Duodenal mucosa (tissue), 2 donors: ENCODE measurements at regions not wholly inside any gene's neighbourhood (a gene's known extent, or its start where the extent isn't known, plus 50 kb on each side); places are given as distances from the start of the nearest gene placed in this dataset.
"Not testable (repeated sequence)": the region's sequence is repeated elsewhere in the genome, so short reads cannot be mapped to it uniquely, and the experiment has no call there.

Source experiments
- H3K27ac ChIP-seq: one replicate; pipeline ENCODE4 v1.7.0; 2013; ENCODE audit warnings: low read depth, low read length
- H3K27me3 ChIP-seq, 2 donors: one replicate each; pipeline ENCODE4 v1.7.0; 2013; ENCODE audit warnings: low read length in 2 of 2, control low read depth in 1 of 2; ENCODE audit not compliant: insufficient read depth in 2 of 2, control insufficient read depth in 1 of 2
- H3K36me3 ChIP-seq, 2 donors: one replicate each; pipeline ENCODE4 v1.7.0; 2013; ENCODE audit warnings: low read length in 2 of 2, control low read depth in 1 of 2; ENCODE audit not compliant: insufficient read depth in 2 of 2, control insufficient read depth in 1 of 2
- H3K4me1 ChIP-seq, 2 donors: one replicate each; pipeline ENCODE4 v1.7.0; 2013; ENCODE audit warnings: low read length in 2 of 2, control low read depth in 1 of 2; ENCODE audit not compliant: insufficient read depth in 2 of 2, control insufficient read depth in 1 of 2
- H3K4me3 ChIP-seq, 2 donors: one replicate each; pipeline ENCODE4 v1.7.0; 2013; ENCODE audit warnings: low read length in 2 of 2, low read depth in 1 of 2
- H3K9ac ChIP-seq, 2 donors: one replicate each; pipeline ENCODE4 v1.7.0; 2013; ENCODE audit warnings: low read length in 2 of 2, low read depth in 1 of 2
- H3K9me3 ChIP-seq, 2 donors: one replicate each; pipeline ENCODE4 v1.7.0; 2013; ENCODE audit warnings: low read length in 2 of 2, control low read depth in 1 of 2; ENCODE audit not compliant: control insufficient read depth in 1 of 2

DNA sequence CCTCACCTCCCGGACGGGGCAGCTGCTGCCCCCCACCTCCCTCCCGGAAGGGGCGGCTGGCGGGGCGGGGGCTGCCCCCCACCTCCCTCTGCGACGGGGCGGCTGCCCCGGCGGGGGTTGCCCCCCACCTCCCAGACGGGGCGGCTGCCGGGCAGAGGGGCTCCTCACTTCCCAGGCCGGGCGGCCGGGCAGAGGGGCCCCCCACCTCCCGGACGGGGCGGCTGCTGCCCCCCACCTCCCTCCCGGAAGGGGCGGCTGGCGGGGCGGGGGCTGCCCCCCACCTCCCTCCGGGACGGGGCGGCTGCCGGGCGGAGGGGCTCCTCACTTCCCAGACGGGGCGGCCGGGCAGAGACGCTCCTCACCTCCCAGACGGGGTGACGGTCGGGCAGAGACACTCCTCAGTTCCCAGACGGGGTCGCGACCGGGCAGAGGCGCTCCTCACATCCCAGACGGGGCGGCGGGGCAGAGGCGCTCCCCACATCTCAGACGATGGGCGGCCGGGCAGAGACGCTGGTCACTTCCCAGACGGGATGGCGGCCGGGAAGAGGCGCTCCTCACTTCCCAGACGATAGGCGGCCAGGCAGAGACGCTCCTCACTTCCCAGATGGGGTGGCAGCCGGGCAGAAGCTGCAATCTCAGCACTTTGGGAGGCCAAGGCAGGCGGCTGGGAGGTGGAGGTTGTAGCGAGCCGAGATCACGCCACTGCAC lies 1218.8 kb downstream of the GATA3 start:
- not testable (repeated sequence) for H3K9ac ChIP-seq, H3K4me1 ChIP-seq, H3K27me3 ChIP-seq, H3K4me3 ChIP-seq, H3K9me3 ChIP-seq, H3K36me3 ChIP-seq, H3K27ac ChIP-seq

DNA sequence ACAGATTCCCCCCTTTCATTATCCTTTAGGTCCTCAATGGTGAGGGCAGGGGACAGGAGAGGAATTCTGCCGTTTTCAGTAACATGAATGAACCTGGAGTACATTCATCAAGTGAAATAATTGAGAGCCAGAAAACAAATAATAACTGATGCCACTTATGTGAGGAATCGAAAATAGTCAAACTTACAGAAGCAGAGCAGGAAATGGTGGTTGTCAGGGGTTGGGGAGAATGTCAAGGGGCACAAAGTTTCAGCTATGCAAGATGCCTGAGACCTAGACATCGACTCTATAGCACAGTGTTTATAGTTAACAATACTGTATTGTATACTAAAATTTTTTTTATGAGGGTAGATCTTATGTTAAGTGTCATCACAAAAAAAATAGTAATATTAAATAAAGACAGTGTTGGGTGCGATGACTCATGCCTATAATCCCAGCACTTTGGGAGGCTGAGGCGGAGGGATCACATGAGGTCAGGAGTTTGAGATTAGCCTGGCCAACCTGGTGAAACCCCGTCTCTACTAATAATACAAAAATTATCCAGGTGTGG lies 1219.8 kb downstream of the GATA3 start:
- H3K9me3 ChIP-seq, result no peaks in the 10 kb centered on the region
- H3K9ac ChIP-seq, result no peak overlapping the region
- no peak overlapping the region for H3K4me3 ChIP-seq
- no peaks in the 10 kb centered on the region for H3K4me1 ChIP-seq
- H3K27me3 ChIP-seq, result no peaks in the 10 kb centered on the region
- no peak overlapping the region for H3K27ac ChIP-seq
- no peaks in the 10 kb centered on the region for H3K36me3 ChIP-seq

GRCh38 chr10:9275861-9276260 lies 1221.4 kb downstream of the GATA3 start:
- Histone ChIP-seq H3K36me3 (no peaks in the 10 kb centered on the region), H3K27me3 (no peaks in the 10 kb centered on the region), H3K4me3 (no peak overlapping the region), H3K4me1 (no peaks in the 10 kb centered on the region), H3K9me3 (no peaks in the 10 kb centered on the region), H3K9ac (no peak overlapping the region), H3K27ac (no peak overlapping the region)

- H3K4me3 ChIP-seq, result no peak overlapping the region
Observed at GRCh38 chr10:9285690-9286089, 1231.2 kb downstream of the GATA3 start.

DNA sequence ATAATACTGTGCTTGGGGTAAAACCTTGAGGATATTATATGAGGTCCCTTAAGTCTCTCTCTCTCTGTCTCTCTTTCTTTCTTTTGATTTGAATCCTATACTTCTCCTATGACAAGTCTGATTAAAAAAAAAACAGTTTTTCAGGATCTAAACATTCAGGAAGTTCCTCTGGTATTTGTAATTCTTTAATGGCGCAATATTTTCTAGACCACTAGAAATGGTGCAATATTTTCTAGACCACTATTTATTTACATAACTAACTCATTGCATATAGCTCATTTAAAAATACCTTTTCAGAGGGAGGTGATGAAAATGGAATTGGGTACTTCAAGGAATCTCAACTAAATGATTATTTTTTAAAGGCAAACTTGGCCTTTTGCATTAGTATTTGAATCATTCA lies 1235.3 kb downstream of the GATA3 start:
- H3K9me3 ChIP-seq, result no peaks in the 10 kb centered on the region
- H3K4me1 ChIP-seq, result no peaks in the 10 kb centered on the region
- H3K4me3 ChIP-seq, result no peak overlapping the region
- H3K9ac ChIP-seq, result no peak overlapping the region
- H3K27ac ChIP-seq, result no peak overlapping the region
- no peaks in the 10 kb centered on the region for H3K27me3 ChIP-seq
- H3K36me3 ChIP-seq, result no peaks in the 10 kb centered on the region

More at GRCh38 chr10:9285690-9286089, 1231.2 kb downstream of the GATA3 start:
- Histone ChIP-seq H3K36me3 (no peaks in the 10 kb centered on the region), H3K27ac (no peak overlapping the region), H3K4me1 (no peaks in the 10 kb centered on the region), H3K27me3 (no peaks in the 10 kb centered on the region), H3K9me3 (no peaks in the 10 kb centered on the region), H3K9ac (no peak overlapping the region)

DNA sequence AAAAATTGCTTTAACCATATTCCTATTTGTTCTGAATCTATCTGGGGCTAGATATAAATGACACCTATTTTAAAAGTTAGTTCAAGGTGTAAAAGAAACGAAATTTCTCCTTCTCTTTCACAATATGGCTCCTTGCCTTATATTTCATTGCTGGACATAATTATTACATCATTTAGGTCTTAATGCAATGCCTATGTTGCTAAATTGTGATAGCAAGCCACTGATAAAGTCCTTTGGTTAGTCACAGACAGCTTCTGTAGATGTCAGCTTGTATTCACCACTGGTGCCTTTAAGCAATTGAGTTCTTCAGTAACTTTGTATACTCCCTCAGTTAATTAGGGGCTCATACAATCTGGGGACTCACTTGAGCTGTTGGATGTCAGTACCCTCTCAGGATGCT lies 1236.6 kb downstream of the GATA3 start:
- H3K9me3 ChIP-seq, result no peaks in the 10 kb centered on the region
- no peak overlapping the region for H3K9ac ChIP-seq
- no peak overlapping the region for H3K4me3 ChIP-seq
- no peaks in the 10 kb centered on the region for H3K36me3 ChIP-seq
- no peaks in the 10 kb centered on the region for H3K27me3 ChIP-seq
- H3K4me1 ChIP-seq, result no peaks in the 10 kb centered on the region
- no peak overlapping the region for H3K27ac ChIP-seq

DNA sequence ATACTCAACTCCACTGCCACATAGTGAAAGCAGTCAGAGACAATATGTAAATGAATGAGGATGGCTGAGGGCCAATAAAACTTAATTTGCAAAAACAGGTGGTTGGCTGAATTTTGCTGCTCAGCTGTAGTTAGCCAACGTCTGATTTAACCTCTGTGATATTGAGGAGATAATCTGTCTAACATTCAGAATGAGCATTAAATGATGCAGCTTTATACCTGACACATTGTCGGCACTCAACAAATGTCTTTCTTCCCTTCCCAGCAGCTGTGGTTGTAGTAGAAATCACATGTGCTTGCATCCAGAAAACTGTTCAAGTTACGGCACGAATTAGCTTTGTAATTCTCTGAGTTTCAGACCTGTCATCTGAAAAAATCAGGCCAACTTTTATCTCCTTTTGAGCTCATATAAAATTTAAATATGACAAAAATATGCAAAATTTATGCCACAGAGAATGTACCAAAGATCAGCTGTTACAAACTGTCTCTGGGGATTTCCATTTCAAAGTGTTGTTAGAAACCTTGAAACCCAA lies 1239.7 kb downstream of the GATA3 start:
- Histone ChIP-seq H3K27ac (no peak overlapping the region), H3K9me3 (no peaks in the 10 kb centered on the region), H3K4me3 (no peak overlapping the region), H3K9ac (no peak overlapping the region), H3K27me3 (no peaks in the 10 kb centered on the region), H3K36me3 (no peaks in the 10 kb centered on the region), H3K4me1 (no peaks in the 10 kb centered on the region)

DNA sequence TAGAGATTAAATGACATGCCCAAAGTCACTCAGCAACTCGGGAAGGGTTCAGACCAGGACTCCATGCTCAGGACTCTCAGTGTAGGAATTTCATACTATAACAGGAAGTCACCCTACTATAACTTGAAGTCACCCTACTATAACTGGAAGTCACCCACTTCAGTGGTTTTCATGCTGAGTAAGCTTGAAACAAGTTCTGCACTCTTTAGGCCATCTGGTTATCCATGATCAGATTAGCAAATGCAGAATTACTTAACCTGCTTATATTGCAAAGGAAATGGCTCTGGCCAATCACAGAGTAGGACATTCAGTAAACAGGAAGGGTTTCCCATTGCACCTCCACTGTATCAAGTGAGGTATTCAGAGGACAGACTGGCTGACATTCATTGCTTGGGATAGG lies 1240.4 kb downstream of the GATA3 start:
- no peak overlapping the region for H3K9ac ChIP-seq
- no peaks in the 10 kb centered on the region for H3K4me1 ChIP-seq
- H3K4me3 ChIP-seq, result no peak overlapping the region
- no peaks in the 10 kb centered on the region for H3K27me3 ChIP-seq
- no peak overlapping the region for H3K27ac ChIP-seq
- H3K36me3 ChIP-seq, result no peaks in the 10 kb centered on the region
- no peaks in the 10 kb centered on the region for H3K9me3 ChIP-seq

GRCh38 chr10:9296190-9296589 lies 1241.7 kb downstream of the GATA3 start:
- Histone ChIP-seq H3K27ac (no peak overlapping the region), H3K36me3 (no peaks in the 10 kb centered on the region), H3K4me1 (no peaks in the 10 kb centered on the region), H3K27me3 (no peaks in the 10 kb centered on the region), H3K4me3 (no peak overlapping the region), H3K9me3 (no peaks in the 10 kb centered on the region), H3K9ac (no peak overlapping the region)

GRCh38 chr10:9297580-9297979 lies 1243.1 kb downstream of the GATA3 start:
- no peak overlapping the region for H3K4me3 ChIP-seq
- H3K9me3 ChIP-seq, result no peaks in the 10 kb centered on the region
- H3K27me3 ChIP-seq, result no peaks in the 10 kb centered on the region
- H3K4me1 ChIP-seq, result no peaks in the 10 kb centered on the region
- no peak overlapping the region for H3K27ac ChIP-seq
- H3K36me3 ChIP-seq, result no peaks in the 10 kb centered on the region
- H3K9ac ChIP-seq, result no peak overlapping the region
